HEK293 (cell line): ENCODE measurements at regions not wholly inside any gene's neighbourhood (a gene's known extent, or its start where the extent isn't known, plus 50 kb on each side); places are given as distances from the start of the nearest gene placed in this dataset.

ENCODE experiments used
- CTCF ChIA-PET: fragments of 350-600 bp; formaldehyde crosslinking; extraction: SDS; loops from one replicate; lab custom pipeline; 2021; ENCODE audit warnings: antibody characterized with exemption; lab: Yijun Ruan, JAX
- POLR2A ChIA-PET: fragments of 300-600 bp; formaldehyde crosslinking; extraction: SDS; loops from one replicate; lab custom pipeline; 2020; ENCODE audit warnings: antibody characterized with exemption, inconsistent platforms; lab: Yijun Ruan, JAX
- H3K27ac ChIP-seq: fragments of 200-500 bp; sonication (Bioruptor generic); 2 replicates; pipeline ENCODE4 v1.5.1; 2014; ENCODE audit warnings: low read depth, low read length, control low read depth, inconsistent platforms; ENCODE audit errors: extremely low read depth
- H3K36me3 ChIP-seq, 2 experiments: fragments of 200-500 bp in 1 of 2; sonication (Bioruptor generic) in 1 of 2; 1 replicate in 1 of 2; 2 replicates in 1 of 2; pipeline ENCODE4 v1.5.1; 2014 to 2017; ENCODE audit warnings: inconsistent platforms in 2 of 2, low read length in 2 of 2; ENCODE audit not compliant: control insufficient read depth in 2 of 2, insufficient read depth in 1 of 2
- H3K4me1 ChIP-seq: fragments of 200-500 bp; sonication (Bioruptor generic); 2 replicates; pipeline ENCODE4 v1.5.1; 2014; ENCODE audit warnings: mild to moderate bottlenecking, low read length, inconsistent platforms; ENCODE audit not compliant: control insufficient read depth, insufficient read depth
- H3K4me3 ChIP-seq: 2 replicates; pipeline ENCODE4 v1.5.1; 2011; ENCODE audit warnings: low read depth, mild to moderate bottlenecking, control low read depth, low read length, moderate library complexity
- H3K9me3 ChIP-seq: fragments of 200-500 bp; sonication (Bioruptor generic); 2 replicates; pipeline ENCODE4 v1.5.1; 2014; ENCODE audit warnings: low read depth, low read length, inconsistent platforms; ENCODE audit not compliant: control insufficient read depth, insufficient read depth
- ATF2 ChIP-seq: fragments of 450-650 bp; formaldehyde crosslinking; IDR thresholded peaks from 2 replicates; pipeline ENCODE4 v1.5.1; 2016; ENCODE audit warnings: missing biosample characterization, missing genetic modification characterization, low read depth
- EGR2 ChIP-seq: fragments of 450-650 bp; formaldehyde crosslinking; IDR thresholded peaks from 2 replicates; pipeline ENCODE4 v1.5.1; 2016; ENCODE audit warnings: low read depth, missing biosample characterization, missing genetic modification characterization
- KLF9 ChIP-seq: fragments of 450-650 bp; formaldehyde crosslinking; IDR thresholded peaks from 2 replicates; pipeline ENCODE4 v1.5.1; 2016; ENCODE audit warnings: missing biosample characterization, missing genetic modification characterization, low read depth
- REST ChIP-seq: fragments of 450-650 bp; formaldehyde crosslinking; IDR thresholded peaks from 2 replicates; pipeline ENCODE4 v1.5.1; 2016; ENCODE audit warnings: missing biosample characterization, missing genetic modification characterization
- SALL2 ChIP-seq: fragments of 450-650 bp; formaldehyde crosslinking; IDR thresholded peaks from 2 replicates; pipeline ENCODE4 v1.5.0; 2017; ENCODE audit warnings: missing biosample characterization, mild to moderate bottlenecking, missing genetic modification characterization, borderline replicate concordance
- ZBTB11 ChIP-seq: fragments of 450-650 bp; formaldehyde crosslinking; conservative IDR thresholded peaks from 2 replicates; pipeline ENCODE4 v1.5.1; 2016; ENCODE audit warnings: low read depth, missing biosample characterization, missing genetic modification characterization
- ZNF114 ChIP-seq: fragments of 450-650 bp; formaldehyde crosslinking; IDR thresholded peaks from 2 replicates; pipeline ENCODE4 v1.5.0; 2017; ENCODE audit warnings: missing biosample characterization, missing genetic modification characterization
- ZNF248 ChIP-seq: fragments of 450-650 bp; formaldehyde crosslinking; IDR thresholded peaks from 2 replicates; pipeline ENCODE4 v1.5.1; 2017; ENCODE audit warnings: missing biosample characterization, missing genetic modification characterization
- ZNF549 ChIP-seq: fragments of 450-650 bp; IDR thresholded peaks from 2 replicates; pipeline ENCODE4 v1.5.1; 2018; ENCODE audit warnings: missing biosample characterization, missing genetic modification characterization, mild to moderate bottlenecking, inconsistent platforms, moderate library complexity
- ZNF600 ChIP-seq: fragments of 450-650 bp; formaldehyde crosslinking; IDR thresholded peaks from 2 replicates; pipeline ENCODE4 v1.5.1; 2016; ENCODE audit warnings: missing biosample characterization, missing genetic modification characterization
- ZNF623 ChIP-seq: fragments of 450-650 bp; formaldehyde crosslinking; IDR thresholded peaks from 2 replicates; pipeline ENCODE4 v1.5.1; 2016; ENCODE audit warnings: missing biosample characterization, missing genetic modification characterization
- ZNF660 ChIP-seq: fragments of 450-650 bp; IDR thresholded peaks from 2 replicates; pipeline ENCODE4 v1.5.1; 2018; ENCODE audit warnings: missing biosample characterization, mild to moderate bottlenecking, missing genetic modification characterization
- ZNF747 ChIP-seq: fragments of 450-650 bp; formaldehyde crosslinking; IDR thresholded peaks from 2 replicates; pipeline ENCODE4 v1.5.1; 2016; ENCODE audit warnings: missing biosample characterization, missing genetic modification characterization
- ZNF76 ChIP-seq: fragments of 450-650 bp; formaldehyde crosslinking; IDR thresholded peaks from 2 replicates; pipeline ENCODE4; 2016; ENCODE audit warnings: low read depth, missing biosample characterization, missing genetic modification characterization, borderline replicate concordance

GRCh38 chr4:126799416-126799815 is 833.3 kb upstream of the INTU start:
- H3K36me3 ChIP-seq: no peaks in the 10 kb centered on the region
- CTCF ChIA-PET: no interaction called here
- no peak for TF ChIP-seq ZBTB11
- no peak for TF ChIP-seq ZNF600
- no peak for TF ChIP-seq REST (tag by site-specific recombination)
- TF ChIP-seq ZNF114: no peak
- TF ChIP-seq EGR2 (tag by site-specific recombination): no peak
- TF ChIP-seq ZNF76 (tag by site-specific recombination): no peak
- TF ChIP-seq, all 188 proteins: peak for 0
- Histone ChIP-seq H3K27ac (no peak overlapping the region), H3K9me3 (no peaks in the 10 kb centered on the region), H3K4me1 (no peaks in the 10 kb centered on the region), H3K4me3 (no peak overlapping the region)
- POLR2A ChIA-PET: no interaction called here

GRCh38 chr4:126799971-126800574 is 832.7 kb upstream of the INTU start:
- no peak overlapping the region for H3K4me3 ChIP-seq
- no peaks in the 10 kb centered on the region for H3K9me3 ChIP-seq
- H3K4me1 ChIP-seq: no peaks in the 10 kb centered on the region
- no peaks in the 10 kb centered on the region for H3K36me3 ChIP-seq
- TF ChIP-seq ZNF623 (tag by site-specific recombination) (no peak), ATF2 (tag by site-specific recombination) (no peak), ZNF248 (no peak), ZNF660 (no peak), ZNF549 (no peak), KLF9 (tag by site-specific recombination) (no peak)
- CTCF ChIA-PET: no interaction called here
- POLR2A ChIA-PET: no interaction called here
- H3K27ac ChIP-seq: no peak overlapping the region

- no peaks in the 10 kb centered on the region for H3K4me1 ChIP-seq
- no peak overlapping the region for H3K4me3 ChIP-seq
- no peak overlapping the region for H3K27ac ChIP-seq
- CTCF ChIA-PET: no interaction called here
- TF ChIP-seq ZNF747 (tag by site-specific recombination) (no peak), SALL2 (tag by site-specific recombination) (no peak)
- POLR2A ChIA-PET: no interaction called here
- H3K36me3 ChIP-seq: no peaks in the 10 kb centered on the region
- no peaks in the 10 kb centered on the region for H3K9me3 ChIP-seq
Measured at GRCh38 chr4:126800575-126801141, 832.1 kb upstream of the INTU start.
